CD4-positive, alpha-beta T cell (primary cell): ENCODE measurements at regions not wholly inside any gene's neighbourhood (a gene's known extent, or its start where the extent isn't known, plus 50 kb on each side); places are given as distances from the start of the nearest gene placed in this dataset.
"Not testable (repeated sequence)": the region's sequence is repeated elsewhere in the genome, so short reads cannot be mapped to it uniquely, and the experiment has no call there.

Experiments
- ATAC-seq: fragments of 200-7000 bp; cut with Tn5 transposase; one replicate; pipeline ENCODE4 v1.10.0; 2022; ENCODE audit warnings: mild to moderate bottlenecking; ENCODE audit not compliant: poor library complexity
- CTCF ChIA-PET: fragments of 350-600 bp; sonication (Branson Sonifier 250); formaldehyde crosslinking; loops from one replicate; lab custom pipeline; 2021; ENCODE audit warnings: antibody characterized with exemption, inconsistent platforms; lab: Charles Lee
- POLR2A ChIA-PET: fragments of 350-600 bp; sonication (Branson Sonifier 250); formaldehyde crosslinking; loops from one replicate; lab custom pipeline; 2021; ENCODE audit warnings: antibody characterized with exemption, inconsistent platforms; lab: Charles Lee
- DNase-seq, 14 experiments: peaks; one replicate each; pipeline ENCODE4 v3.0.0-alpha.2; 2013 to 2020; ENCODE audit warnings: mixed read lengths in 2 of 14
- H3K27ac ChIP-seq, 2 donors: one replicate each; pipeline versions ENCODE4 v1.5.1 to v1.7.0; 2013; ENCODE audit warnings: low read length in 2 of 2, low read depth in 1 of 2, mild to moderate bottlenecking in 1 of 2
- H3K27me3 ChIP-seq, 2 experiments: 1 replicate in 1 of 2; 2 replicates in 1 of 2; pipeline versions ENCODE4 v1.6.1 to v1.7.0; 2013; ENCODE audit warnings: low read length in 2 of 2, control low read depth in 1 of 2, mild to moderate bottlenecking in 1 of 2, moderate library complexity in 1 of 2; ENCODE audit not compliant: insufficient read depth in 2 of 2, control insufficient read depth in 1 of 2
- H3K36me3 ChIP-seq: one replicate; pipeline ENCODE4 v1.6.1; 2013; ENCODE audit warnings: low read length, control low read depth; ENCODE audit not compliant: insufficient read depth
- H3K4me1 ChIP-seq: one replicate; pipeline ENCODE4 v1.6.1; 2013; ENCODE audit warnings: low read length, control low read depth; ENCODE audit not compliant: insufficient read depth
- H3K4me3 ChIP-seq: one replicate; pipeline ENCODE4 v1.5.1; 2013; ENCODE audit warnings: mild to moderate bottlenecking, low read length, moderate library complexity
- H3K9me3 ChIP-seq, 2 experiments: 1 replicate in 1 of 2; 2 replicates in 1 of 2; pipeline versions ENCODE4 v1.6.1 to v1.7.0; 2013; ENCODE audit warnings: low read length in 2 of 2, mild to moderate bottlenecking in 2 of 2, control low read depth in 1 of 2, moderate library complexity in 1 of 2; ENCODE audit not compliant: control insufficient read depth in 1 of 2, insufficient read depth in 1 of 2
- H3K27ac Mint-ChIP-seq: one replicate; pipeline ENCODE4 v1.8.0; 2020; ENCODE audit warnings: mixed read lengths
- H3K27me3 Mint-ChIP-seq: one replicate; pipeline ENCODE4 v1.8.0; 2021; ENCODE audit warnings: mixed read lengths
- H3K36me3 Mint-ChIP-seq: one replicate; pipeline ENCODE4 v1.8.0; 2021; ENCODE audit warnings: low read depth, mixed read lengths
- H3K4me1 Mint-ChIP-seq: one replicate; pipeline ENCODE4 v1.8.0; 2021; ENCODE audit warnings: low read depth, mixed read lengths
- H3K4me3 Mint-ChIP-seq: one replicate; pipeline ENCODE4 v1.8.0; 2020; ENCODE audit warnings: mild to moderate bottlenecking, mixed read lengths
- H3K9me3 Mint-ChIP-seq: one replicate; pipeline ENCODE4 v1.8.0; 2020; ENCODE audit warnings: mixed read lengths
- CTCF ChIP-seq: fragments of 200-600 bp; IDR thresholded peaks from one replicate; pipeline ENCODE4 v1.8.0; 2022; ENCODE audit warnings: antibody characterized with exemption, mild to moderate bottlenecking
- intact Hi-C, 2 experiments: fragments of 100-400 bp; cut with DNase I in 1 of 2; cut with micrococcal nuclease in 1 of 2; formaldehyde crosslinking; loops; one replicate each; pipeline versions ENCODE4 v1.15.1 to v1.9.0; 2023 to 2025; cut with DNase I, micrococcal nuclease

- CTCF ChIA-PET = no interaction called here
- Histone ChIP-seq H3K27ac (no peak overlapping the region), H3K4me3 (no peak overlapping the region), H3K9me3 (peaks cover 0 to 8% of the 10 kb centered on the region in 2 experiments), H3K4me1 (no peaks in the 10 kb centered on the region), H3K36me3 (no peaks in the 10 kb centered on the region), H3K27me3 (peaks cover 0 to 2% of the 10 kb centered on the region in 2 experiments)
- H3K4me1 Mint-ChIP-seq = no peaks in the 10 kb centered on the region
- DNase-seq (no peak), ATAC-seq (no peak)
- H3K9me3 Mint-ChIP-seq = peaks cover 6% of the 10 kb centered on the region
- TF ChIP-seq CTCF = no peak
- intact Hi-C loops = loop anchor here in 1 of 2 experiments (10.0 kb wide), 1 partner anchor 797 kb away; no protein-coding TSS in a partner anchor
- H3K4me3 Mint-ChIP-seq = no peak overlapping the region
- peaks cover 5% of the 10 kb centered on the region for H3K27me3 Mint-ChIP-seq
- H3K27ac Mint-ChIP-seq = no peak overlapping the region
- POLR2A ChIA-PET = no interaction called here
- H3K36me3 Mint-ChIP-seq = no peaks in the 10 kb centered on the region
Observed at GRCh38 chr3:61387817-61388216, 136.6 kb upstream of the FHIT start.

GRCh38 chr3:61393480-61393947, 142.3 kb upstream of the FHIT start:
- H3K4me3 Mint-ChIP-seq, intact Hi-C loops, DNase-seq, POLR2A ChIA-PET, CTCF ChIA-PET, H3K27ac Mint-ChIP-seq, H3K4me1 ChIP-seq, H3K27ac ChIP-seq, H3K27me3 ChIP-seq, H3K36me3 ChIP-seq, H3K4me3 ChIP-seq, H3K27me3 Mint-ChIP-seq, ATAC-seq, H3K36me3 Mint-ChIP-seq, H3K9me3 Mint-ChIP-seq, H3K4me1 Mint-ChIP-seq: not testable (repeated sequence)
- H3K9me3 ChIP-seq = peaks cover 0 to 26% of the 10 kb centered on the region in 2 experiments

- Histone ChIP-seq H3K27me3 (no peaks in the 10 kb centered on the region), H3K27ac (no peak overlapping the region), H3K36me3 (no peaks in the 10 kb centered on the region), H3K4me3 (no peak overlapping the region), H3K4me1 (no peaks in the 10 kb centered on the region), H3K9me3 (no peaks in the 10 kb centered on the region)
- intact Hi-C loops = no loop called here
- DNase-seq (no peak), ATAC-seq (no peak)
- ChIA-PET POLR2A (no interaction called here), CTCF (no interaction called here)
- Mint-ChIP-seq H3K9me3 (no peaks in the 10 kb centered on the region), H3K27ac (no peak overlapping the region), H3K4me1 (no peaks in the 10 kb centered on the region), H3K4me3 (no peak overlapping the region), H3K36me3 (no peaks in the 10 kb centered on the region), H3K27me3 (no peaks in the 10 kb centered on the region)
- TF ChIP-seq CTCF = no peak
Observed at GRCh38 chr3:61401359-61401758, 150.1 kb upstream of the FHIT start.

GRCh38 chr3:61407397-61407796, 154.0 kb upstream of the PTPRG start:
- Mint-ChIP-seq H3K36me3 (no peaks in the 10 kb centered on the region), H3K4me3 (no peak overlapping the region), H3K9me3 (peaks cover 3% of the 10 kb centered on the region), H3K27ac (no peak overlapping the region), H3K4me1 (no peaks in the 10 kb centered on the region), H3K27me3 (peaks cover 17% of the 10 kb centered on the region)
- no peaks in the 10 kb centered on the region for H3K9me3 ChIP-seq
- DNase-seq (no peak), ATAC-seq (no peak)
- H3K4me3 ChIP-seq = no peak overlapping the region
- ChIA-PET POLR2A (no interaction called here), CTCF (no interaction called here)
- intact Hi-C loops = no loop called here
- no peak overlapping the region for H3K27ac ChIP-seq
- H3K27me3 ChIP-seq = no peaks in the 10 kb centered on the region
- H3K36me3 ChIP-seq = no peaks in the 10 kb centered on the region
- H3K4me1 ChIP-seq = no peaks in the 10 kb centered on the region
- TF ChIP-seq CTCF = no peak
